ENCODE measurements at regions not wholly inside any gene's neighbourhood (a gene's known extent, or its start where the extent isn't known, plus 50 kb on each side); places are given as distances from the start of the nearest gene placed in this dataset.

- H2AFZ ChIP-seq: no peak overlapping the region
- H3K4me1 ChIP-seq (ENCODE audit: insufficient read depth): no peaks in the 10 kb centered on the region
- H3K36me3 Mint-ChIP-seq (ENCODE audit: low read depth): peaks cover 12% of the 10 kb centered on the region; the same call in 2 of the 3 replicates
- TF ChIP-seq POLR2AphosphoS5 (IDR thresholded peaks at IDR 0.05; ENCODE audit: low read depth) (no peak), STAT1 (IDR thresholded peaks at IDR 0.05; ENCODE audit: unreplicated experiment) (no peak), EZH2 (IDR thresholded peaks at IDR 0.05; ENCODE audit: low read depth, unreplicated experiment) (no peak), REST (IDR thresholded peaks at IDR 0.05; ENCODE audit: unreplicated experiment) (no peak), ZNF331 (CRISPR knock-in tag; IDR thresholded peaks at IDR 0.05; ENCODE audit: low read depth) (no peak), CTCF (conservative IDR thresholded peaks at IDR 0.05; ENCODE audit: low read depth in 2 of 2) (no peak), ETS1 (IDR thresholded peaks at IDR 0.05) (no peak), NANOG (IDR thresholded peaks at IDR 0.05; ENCODE audit: borderline replicate concordance) (no peak)
- H3K79me2 ChIP-seq (replicated peaks; ENCODE audit: insufficient read depth): no peaks in the 10 kb centered on the region
- no peak overlapping the region for H3K4me3 Mint-ChIP-seq
- ATAC-seq: no peak
- no peaks in the 10 kb centered on the region; the same call in 1 of the 2 replicates for H3K36me3 ChIP-seq (ENCODE audit: insufficient read depth)
- H3F3A ChIP-seq (replicated peaks; ENCODE audit: low read depth): no peaks in the 10 kb centered on the region
- H3K27me3 ChIP-seq (ENCODE audit: insufficient read depth): no peaks in the 10 kb centered on the region
- H3K9me3 Mint-ChIP-seq: peaks cover 91% of the 10 kb centered on the region
- H3K27me3 Mint-ChIP-seq (ENCODE audit: insufficient read depth, low read depth, poor library complexity): peaks cover 6% of the 10 kb centered on the region
- H3K4me1 Mint-ChIP-seq: no peaks in the 10 kb centered on the region
- H3K4me2 ChIP-seq: no peak overlapping the region
- H3K27ac ChIP-seq (ENCODE audit: low read depth): no peak overlapping the region
- H3K4me3 ChIP-seq: no peak overlapping the region
- no peaks in the 10 kb centered on the region for H4K20me1 ChIP-seq (replicated peaks; ENCODE audit: insufficient read depth)
- H3K27ac Mint-ChIP-seq: no peak overlapping the region
- no peaks in the 10 kb centered on the region for H3K9me2 ChIP-seq (ENCODE audit: insufficient read depth)
- no peak for DNase-seq (ENCODE audit: low spot score)
Observed at GRCh38 chr10:130910848-130911247, 400.7 kb downstream of the TCERG1L start.

GRCh38 chr10:130913844-130914243 is 397.7 kb downstream of the TCERG1L start:
- ATAC-seq (no peak), DNase-seq (ENCODE audit: low spot score) (no peak)
- H3K4me1 Mint-ChIP-seq: no peaks in the 10 kb centered on the region
- no peaks in the 10 kb centered on the region for H3K79me2 ChIP-seq (replicated peaks; ENCODE audit: insufficient read depth)
- H3F3A ChIP-seq (replicated peaks; ENCODE audit: low read depth): no peaks in the 10 kb centered on the region
- no peaks in the 10 kb centered on the region for H3K27me3 ChIP-seq (ENCODE audit: insufficient read depth)
- H3K9me2 ChIP-seq (ENCODE audit: insufficient read depth): no peaks in the 10 kb centered on the region
- no peaks in the 10 kb centered on the region for H3K4me1 ChIP-seq (ENCODE audit: insufficient read depth)
- no peaks in the 10 kb centered on the region for H4K20me1 ChIP-seq (replicated peaks; ENCODE audit: insufficient read depth)
- H3K9me3 Mint-ChIP-seq: peaks cover 85% of the 10 kb centered on the region
- H3K36me3 Mint-ChIP-seq (ENCODE audit: low read depth): peaks cover 16% of the 10 kb centered on the region
- peaks cover 8% of the 10 kb centered on the region for H3K27me3 Mint-ChIP-seq (ENCODE audit: insufficient read depth, low read depth, poor library complexity)
- H3K4me3 ChIP-seq: no peak overlapping the region
- no peaks in the 10 kb centered on the region; the same call in 1 of the 2 replicates for H3K36me3 ChIP-seq (ENCODE audit: insufficient read depth)
- no peak overlapping the region for H3K4me2 ChIP-seq
- H3K27ac Mint-ChIP-seq: no peak overlapping the region
- no peak overlapping the region for H3K4me3 Mint-ChIP-seq
- H3K27ac ChIP-seq (ENCODE audit: low read depth): no peak overlapping the region
- no peak overlapping the region for H2AFZ ChIP-seq
- TF ChIP-seq CREB1 (CRISPR knock-in tag; IDR thresholded peaks at IDR 0.05; ENCODE audit: low read depth): no peak
- no peak for TF ChIP-seq EZH2 (IDR thresholded peaks at IDR 0.05; ENCODE audit: low read depth, unreplicated experiment)
- no peak for TF ChIP-seq NANOG (IDR thresholded peaks at IDR 0.05; ENCODE audit: borderline replicate concordance)
- TF ChIP-seq CTCF (conservative IDR thresholded peaks at IDR 0.05; ENCODE audit: low read depth in 2 of 2): no peak
- TF ChIP-seq STAT1 (IDR thresholded peaks at IDR 0.05; ENCODE audit: unreplicated experiment): no peak

Data from GM23338 (cell line).